Endothelial cell of umbilical vein (primary cell): ENCODE measurements at regions not wholly inside any gene's neighbourhood (a gene's known extent, or its start where the extent isn't known, plus 50 kb on each side); places are given as distances from the start of the nearest gene placed in this dataset.

Experiments
- BruUV-seq: library from RNA; stranded (reverse); fragments of 400-500 nt; replicated peaks from 2 replicates; lab custom pipeline; 2021; lab: Mats Ljungman, UMichigan
- CTCF ChIA-PET: fragments of 300-600, 350-600 bp; sonication (Branson Sonifier 250); formaldehyde crosslinking; loops from one replicate; lab custom pipeline; 2021; ENCODE audit warnings: antibody characterized with exemption, inconsistent platforms; lab: Charles Lee
- POLR2A ChIA-PET: fragments of 300-600, 350-600 bp; sonication (Branson Sonifier 250); formaldehyde crosslinking; loops from one replicate; lab custom pipeline; 2021; ENCODE audit warnings: antibody characterized with exemption, inconsistent platforms; lab: Charles Lee
- DNase-seq: peaks from one replicate; pipeline ENCODE4 v3.0.0-alpha.2; 2011; ENCODE audit warnings: low read depth, low spot score
- FAIRE-seq: peaks from 2 replicates; lab custom pipeline; 2011; peaks lifted over from hg19 to GRCh38; lab: Jason Lieb, UNC
- H2AFZ ChIP-seq: 2 replicates; pipeline ENCODE4 v1.6.0; 2012; ENCODE audit warnings: low read depth, low read length, control low read depth, inconsistent platforms
- H3K27ac ChIP-seq: 2 replicates; pipeline ENCODE4 v1.5.1; 2011; ENCODE audit warnings: low read depth, mild to moderate bottlenecking, control low read depth, low read length, moderate library complexity; ENCODE audit not compliant: insufficient read depth
- H3K27me3 ChIP-seq, 2 experiments: 2 replicates each; pipeline versions ENCODE4 v1.6.0 to v1.6.1; 2011; ENCODE audit warnings: low read length in 2 of 2, mixed read lengths in 1 of 2; ENCODE audit not compliant: control insufficient read depth in 2 of 2, insufficient read depth in 2 of 2
- H3K36me3 ChIP-seq, 2 experiments: 2 replicates in 1 of 2; 3 replicates in 1 of 2; pipeline ENCODE4 v1.5.1; 2011; ENCODE audit warnings: low read length in 2 of 2, mild to moderate bottlenecking in 1 of 2, moderate library complexity in 1 of 2; ENCODE audit not compliant: control insufficient read depth in 2 of 2, insufficient read depth in 2 of 2; ENCODE audit errors: extremely low read depth in 1 of 2
- H3K4me1 ChIP-seq: 3 replicates; pipeline ENCODE4 v1.5.1; 2011; ENCODE audit warnings: mild to moderate bottlenecking, low read length; ENCODE audit not compliant: control insufficient read depth, insufficient read depth; ENCODE audit errors: extremely low read depth
- H3K4me2 ChIP-seq: 2 replicates; pipeline ENCODE4 v1.6.1; 2011; ENCODE audit warnings: low read length, control low read depth, mixed read lengths; ENCODE audit not compliant: insufficient read depth
- H3K4me3 ChIP-seq, 3 experiments: fragments of 200-600 bp in 1 of 3; sonication (generic), shearing (Covaris generic) in 1 of 3; replicated peaks in 1 of 3; 2 replicates each; pipeline ENCODE4 v1.5.1; 2011 to 2016; ENCODE audit warnings: control low read depth in 3 of 3, low read length in 3 of 3, mild to moderate bottlenecking in 2 of 3, inconsistent platforms in 1 of 3, low read depth in 1 of 3, moderate library complexity in 1 of 3; ENCODE audit not compliant: insufficient read depth in 1 of 3
- H3K79me2 ChIP-seq: 2 replicates; pipeline ENCODE4 v1.6.0; 2012; ENCODE audit warnings: low read length, inconsistent platforms; ENCODE audit not compliant: control insufficient read depth, insufficient read depth
- H3K9ac ChIP-seq: replicated peaks from 2 replicates; pipeline ENCODE3; 2011; ENCODE audit warnings: low read length, control low read depth; ENCODE audit not compliant: insufficient read depth; ENCODE audit errors: extremely low read depth
- H3K9me1 ChIP-seq: replicated peaks from 3 replicates; pipeline ENCODE4 v1.6.0; 2011; ENCODE audit warnings: mild to moderate bottlenecking, low read length; ENCODE audit not compliant: control insufficient read depth, insufficient read depth; ENCODE audit errors: extremely low read depth
- H3K9me3 ChIP-seq: replicated peaks from 2 replicates; pipeline ENCODE4 v1.5.1; 2012; ENCODE audit warnings: low read length, inconsistent platforms; ENCODE audit not compliant: control insufficient read depth, insufficient read depth
- H4K20me1 ChIP-seq: replicated peaks from 2 replicates; pipeline ENCODE3; 2011; ENCODE audit warnings: mild to moderate bottlenecking, low read length; ENCODE audit not compliant: control insufficient read depth, insufficient read depth; ENCODE audit errors: extremely low read depth
- GATA2 ChIP-seq: IDR thresholded peaks from 2 replicates; pipeline ENCODE4 v1.7.0; 2011; ENCODE audit warnings: low read depth, mild to moderate bottlenecking, moderate library complexity, mixed read lengths, low read length; ENCODE audit not compliant: insufficient read length, insufficient read depth
- JUN ChIP-seq: IDR thresholded peaks from 2 replicates; pipeline ENCODE4 v1.6.1; 2011; ENCODE audit warnings: borderline replicate concordance, low read depth; ENCODE audit not compliant: insufficient read length, insufficient read depth
- MAX ChIP-seq: IDR thresholded peaks from 2 replicates; pipeline ENCODE4 v1.6.1; 2011; ENCODE audit not compliant: insufficient read depth, insufficient read length
- POLR2AphosphoS5 ChIP-seq: IDR thresholded peaks from 2 replicates; pipeline ENCODE4 v1.6.1; 2012; ENCODE audit warnings: low read depth, mild to moderate bottlenecking, control low read depth, low read length, moderate library complexity; ENCODE audit not compliant: insufficient read depth
- dilution Hi-C: fragments of 300-500 bp; cut with MboI; formaldehyde crosslinking; loops from one replicate; pipeline ENCODE4 v1.15.0; 2019; ENCODE audit warnings: low sequenced_read_pairs; ENCODE audit not compliant: extremely low pct_ligation_motif_present
- intact Hi-C: fragments of 100-400 bp; cut with micrococcal nuclease; formaldehyde crosslinking; loops from one replicate; pipeline ENCODE4 v1.10.0; 2022

DNA sequence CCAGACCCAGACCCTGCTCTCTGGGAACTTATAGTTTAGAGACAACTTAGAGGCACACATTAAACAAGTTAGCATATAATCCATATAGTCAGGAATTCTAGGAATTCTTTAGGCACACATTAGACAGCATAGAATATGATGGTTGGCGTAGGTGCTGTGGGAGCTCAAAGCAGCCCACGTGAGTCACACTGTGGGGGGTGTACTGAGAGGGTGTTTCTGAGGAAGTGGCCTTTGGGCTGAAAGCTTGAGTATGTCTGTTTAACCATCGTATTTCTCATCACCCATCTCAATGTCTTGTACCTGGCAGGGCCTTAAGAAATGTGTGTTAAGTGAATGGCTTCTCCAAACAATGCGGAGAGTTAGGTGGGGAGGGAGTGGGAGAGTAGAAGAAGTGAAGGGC, 67.2 kb downstream of the TMEM30B start:
- ChIA-PET POLR2A (no interaction called here), CTCF (interaction anchor here (0.6 to 1.1 kb wide), 2 partner anchors 9 to 588 kb away, joined by 3 to 5 read pairs; no protein-coding TSS in a partner anchor)
- intact Hi-C loops, result no loop called here
- no peak overlapping the region for H3K9ac ChIP-seq
- H2AFZ ChIP-seq, result no peak overlapping the region
- no peak overlapping the region for H3K4me3 ChIP-seq
- no peaks in the 10 kb centered on the region for H3K4me1 ChIP-seq
- FAIRE-seq (no peak), DNase-seq (no peak)
- H3K27me3 ChIP-seq, result peaks cover 0 to 2% of the 10 kb centered on the region in 2 experiments
- H3K9me3 ChIP-seq, result no peaks in the 10 kb centered on the region
- no peaks in the 10 kb centered on the region for H4K20me1 ChIP-seq
- no peaks in the 10 kb centered on the region for H3K79me2 ChIP-seq
- no peaks in the 10 kb centered on the region for H3K36me3 ChIP-seq
- BruUV-seq, result no TSS peak
- TF ChIP-seq MAX, result no peak
- no peak overlapping the region for H3K27ac ChIP-seq
- no peaks in the 10 kb centered on the region for H3K9me1 ChIP-seq
- dilution Hi-C loops, result no loop called here
- no peak overlapping the region for H3K4me2 ChIP-seq

DNA sequence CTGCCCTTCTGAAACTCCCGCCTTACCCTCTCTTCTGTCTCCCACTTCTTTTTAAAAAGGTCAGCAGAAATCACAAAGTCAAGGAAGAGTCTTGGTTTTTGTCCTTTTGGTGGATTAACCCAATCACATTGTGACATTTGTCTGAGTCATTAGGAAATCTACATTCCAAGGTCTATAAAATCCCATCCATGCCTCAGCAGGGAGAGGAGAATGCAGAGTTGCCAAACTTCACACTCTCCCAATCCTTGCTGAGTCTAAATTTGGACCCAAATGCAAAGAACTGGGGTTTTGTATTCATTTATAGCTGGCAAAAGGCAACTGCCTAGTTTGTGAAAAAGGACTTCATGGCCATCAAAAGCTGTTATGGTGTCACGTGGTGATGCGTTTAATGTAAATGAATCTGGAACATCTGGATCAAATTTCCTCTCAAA, 67.9 kb downstream of the TMEM30B start:
- ChIA-PET POLR2A (no interaction called here), CTCF (interaction anchor here (0.6 kb wide), 1 partner anchor 587 kb away, joined by 5 read pairs; no protein-coding TSS in a partner anchor)
- Histone ChIP-seq H3K79me2 (no peaks in the 10 kb centered on the region), H3K27me3 (peaks cover 0 to 2% of the 10 kb centered on the region in 2 experiments), H3K9ac (no peak overlapping the region), H3K4me2 (no peak overlapping the region), H3K4me1 (no peaks in the 10 kb centered on the region), H3K9me3 (no peaks in the 10 kb centered on the region), H2AFZ (no peak overlapping the region), H3K27ac (no peak overlapping the region), H3K36me3 (no peaks in the 10 kb centered on the region), H3K4me3 (no peak overlapping the region), H3K9me1 (no peaks in the 10 kb centered on the region), H4K20me1 (no peaks in the 10 kb centered on the region)
- no peak for DNase-seq
- dilution Hi-C loops, result no loop called here
- no peak for FAIRE-seq
- no TSS peak for BruUV-seq
- TF ChIP-seq POLR2AphosphoS5 (no peak), GATA2 (no peak), JUN (no peak)
- intact Hi-C loops, result no loop called here
